ENCODE measurements at regions not wholly inside any gene's neighbourhood (a gene's known extent, or its start where the extent isn't known, plus 50 kb on each side); places are given as distances from the start of the nearest gene placed in this dataset.

DNA sequence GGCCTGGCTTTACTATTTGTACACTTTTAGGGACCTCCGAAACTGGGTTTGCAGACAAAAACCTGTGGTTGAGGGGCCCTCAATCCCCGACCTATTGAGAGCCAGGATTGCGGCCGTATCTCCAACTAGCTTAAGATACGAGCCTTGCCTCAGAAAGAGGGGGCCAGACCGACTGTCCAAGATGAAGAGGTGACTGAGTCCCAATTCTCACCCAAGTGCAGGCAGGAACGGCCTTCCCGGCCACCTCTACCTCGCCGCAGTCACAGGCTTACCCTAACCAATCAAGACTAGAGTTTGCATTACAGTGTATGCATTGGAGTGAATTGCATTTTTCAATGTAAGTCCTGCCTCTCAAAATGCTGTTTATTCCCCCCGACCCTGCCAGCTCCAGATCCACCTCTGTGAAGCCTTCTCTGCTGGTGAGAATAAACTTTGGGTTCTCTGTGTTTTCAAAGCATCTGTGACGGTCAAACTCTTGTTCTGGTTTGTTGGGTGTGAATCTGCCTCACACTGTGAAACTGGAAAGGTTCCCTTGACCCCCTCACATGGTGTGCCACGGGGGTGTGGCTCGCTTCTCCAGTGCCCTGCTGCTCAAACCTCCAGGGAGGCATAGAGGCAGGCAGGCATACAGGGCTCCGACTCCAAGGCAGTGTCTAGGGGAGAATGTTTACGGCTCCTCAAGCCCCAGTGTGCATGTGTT, 62.2 kb upstream of the WLS start:
- H3K4me1 ChIP-seq (ENCODE audit: low read depth): peaks cover 39% of the 10 kb centered on the region
- H3K4me3 ChIP-seq: no peak overlapping the region
- peak overlapping the region; percentile 97 for H3K27ac ChIP-seq
- no peaks in the 10 kb centered on the region for H3K9me3 ChIP-seq (ENCODE audit: low read depth)
- DNase-seq (ENCODE audit: low read depth in 1 of 2, low spot score in 1 of 2): no peak
- H3K36me3 ChIP-seq: no peaks in the 10 kb centered on the region
- TF ChIP-seq, protein P1, sequence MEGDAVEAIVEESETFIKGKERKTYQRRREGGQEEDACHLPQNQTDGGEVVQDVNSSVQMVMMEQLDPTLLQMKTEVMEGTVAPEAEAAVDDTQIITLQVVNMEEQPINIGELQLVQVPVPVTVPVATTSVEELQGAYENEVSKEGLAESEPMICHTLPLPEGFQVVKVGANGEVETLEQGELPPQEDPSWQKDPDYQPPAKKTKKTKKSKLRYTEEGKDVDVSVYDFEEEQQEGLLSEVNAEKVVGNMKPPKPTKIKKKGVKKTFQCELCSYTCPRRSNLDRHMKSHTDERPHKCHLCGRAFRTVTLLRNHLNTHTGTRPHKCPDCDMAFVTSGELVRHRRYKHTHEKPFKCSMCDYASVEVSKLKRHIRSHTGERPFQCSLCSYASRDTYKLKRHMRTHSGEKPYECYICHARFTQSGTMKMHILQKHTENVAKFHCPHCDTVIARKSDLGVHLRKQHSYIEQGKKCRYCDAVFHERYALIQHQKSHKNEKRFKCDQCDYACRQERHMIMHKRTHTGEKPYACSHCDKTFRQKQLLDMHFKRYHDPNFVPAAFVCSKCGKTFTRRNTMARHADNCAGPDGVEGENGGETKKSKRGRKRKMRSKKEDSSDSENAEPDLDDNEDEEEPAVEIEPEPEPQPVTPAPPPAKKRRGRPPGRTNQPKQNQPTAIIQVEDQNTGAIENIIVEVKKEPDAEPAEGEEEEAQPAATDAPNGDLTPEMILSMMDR (IDR thresholded peaks at IDR 0.05; ENCODE audit: low read depth, low read length): no peak
- H3K27me3 ChIP-seq: no peaks in the 10 kb centered on the region

DNA sequence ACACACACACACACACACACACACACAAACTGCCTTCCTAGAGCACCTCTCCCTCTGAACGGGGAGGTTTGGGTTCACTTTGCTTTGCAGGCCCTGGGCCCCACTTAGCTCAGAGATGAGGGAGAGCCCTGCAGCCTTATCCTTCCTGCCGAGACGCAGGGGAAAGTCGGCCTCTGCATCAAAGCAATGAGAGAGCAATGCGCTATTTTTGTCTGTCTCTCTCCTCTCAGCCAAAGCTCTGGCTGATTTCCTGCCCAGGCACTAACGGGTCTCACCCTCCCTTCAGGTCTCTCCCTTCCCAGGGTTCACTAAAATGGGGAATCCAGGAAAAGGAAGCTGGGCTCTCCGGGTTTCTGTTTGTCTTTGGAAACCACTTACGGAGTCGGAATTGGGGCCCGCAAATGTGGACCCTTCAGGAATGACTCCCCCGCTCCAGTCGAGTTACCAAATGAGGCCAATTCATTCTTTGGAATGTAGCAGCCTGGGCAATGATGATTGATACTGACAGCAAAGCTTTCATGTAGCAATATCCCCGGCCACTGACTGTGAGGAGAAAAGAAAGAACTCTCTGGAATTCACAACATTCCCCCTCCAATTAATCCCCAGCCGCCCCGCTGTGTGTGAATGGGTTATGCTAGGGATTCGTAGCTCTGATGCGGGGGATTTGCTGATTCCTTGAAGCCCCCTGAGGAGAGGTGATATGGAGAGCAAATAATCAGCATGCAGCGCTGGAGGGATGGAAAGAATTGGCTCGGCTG, 61.5 kb upstream of the WLS start:
- Histone ChIP-seq H3K9me3 (ENCODE audit: low read depth) (no peaks in the 10 kb centered on the region), H3K27ac (peak overlapping the region; percentile 97), H3K27me3 (no peaks in the 10 kb centered on the region), H3K4me3 (no peak overlapping the region), H3K36me3 (no peaks in the 10 kb centered on the region), H3K4me1 (ENCODE audit: low read depth) (peaks cover 39% of the 10 kb centered on the region)
- peak; percentile 69 to 80 for DNase-seq (ENCODE audit: low read depth in 1 of 2, low spot score in 1 of 2)
- TF ChIP-seq, protein P1 (IDR thresholded peaks at IDR 0.05; ENCODE audit: low read depth, low read length): no peak

DNA sequence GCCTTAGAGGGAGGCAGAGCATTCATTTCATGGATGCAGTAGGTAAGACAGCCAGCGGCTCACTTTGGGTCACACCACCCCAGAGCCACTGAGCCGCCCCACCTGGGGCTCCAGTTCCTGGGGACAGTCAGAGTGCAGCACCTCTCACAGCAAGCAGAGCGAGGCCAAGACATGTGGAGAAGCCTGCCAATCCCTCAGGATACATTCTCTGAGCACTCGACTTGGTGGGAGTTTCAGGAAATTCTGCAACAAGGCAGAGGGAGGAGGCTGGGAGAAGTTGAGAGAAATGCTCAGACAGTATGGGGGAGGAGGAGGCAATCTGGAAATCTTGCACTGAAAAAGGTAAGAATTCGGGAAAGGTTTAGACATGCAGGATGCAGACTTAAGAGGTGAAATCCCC, 60.8 kb upstream of the WLS start:
- Histone ChIP-seq H3K9me3 (ENCODE audit: low read depth) (no peaks in the 10 kb centered on the region), H3K27ac (peak overlapping the region; percentile 97), H3K4me1 (ENCODE audit: low read depth) (peaks cover 39% of the 10 kb centered on the region), H3K27me3 (no peaks in the 10 kb centered on the region), H3K4me3 (no peak overlapping the region), H3K36me3 (no peaks in the 10 kb centered on the region)
- TF ChIP-seq, protein P1 (IDR thresholded peaks at IDR 0.05; ENCODE audit: low read depth, low read length): no peak
- DNase-seq (ENCODE audit: low read depth in 1 of 2, low spot score in 1 of 2): peak in 1 of 2 donors; percentile 47

DNA sequence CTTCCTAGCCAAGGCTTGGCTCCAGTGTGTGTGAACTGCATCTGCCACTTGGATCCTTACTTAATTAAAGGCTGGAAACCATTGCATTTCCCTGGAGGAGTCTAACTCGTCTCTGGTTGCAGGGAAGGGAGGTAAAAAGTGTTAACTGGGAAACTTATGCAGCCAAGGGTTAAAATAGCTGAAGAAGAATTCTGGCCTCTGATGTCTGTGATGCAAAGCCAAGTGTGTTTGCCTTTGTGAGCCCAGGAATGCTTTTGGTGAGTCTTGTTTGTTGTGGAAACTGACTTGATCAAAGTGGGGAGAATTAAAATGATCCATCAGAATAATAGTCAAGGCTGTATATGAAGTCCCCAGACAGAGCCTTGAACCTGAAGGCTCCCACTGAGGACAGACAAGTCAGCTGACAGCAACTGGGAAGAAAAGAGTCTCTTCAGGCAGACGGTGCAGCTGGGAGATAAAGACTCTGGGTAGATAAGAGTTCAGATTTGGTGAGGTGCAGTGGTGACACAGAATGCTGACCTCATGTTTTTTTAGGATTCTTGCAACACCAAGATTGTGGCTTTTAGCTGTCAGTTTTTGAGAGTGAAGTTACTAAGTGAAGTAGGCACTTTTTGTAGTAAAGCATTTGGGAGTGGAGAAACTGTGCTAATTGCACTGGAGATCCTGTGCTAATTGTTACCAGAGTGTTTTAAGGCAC, 59.5 kb upstream of the WLS start:
- Histone ChIP-seq H3K4me3 (no peak overlapping the region), H3K27me3 (no peaks in the 10 kb centered on the region), H3K27ac (peak overlapping the region; percentile 97), H3K4me1 (ENCODE audit: low read depth) (peaks cover 39% of the 10 kb centered on the region), H3K36me3 (no peaks in the 10 kb centered on the region), H3K9me3 (ENCODE audit: low read depth) (no peaks in the 10 kb centered on the region)
- TF ChIP-seq, protein P1 (IDR thresholded peaks at IDR 0.05; ENCODE audit: low read depth, low read length): no peak
- DNase-seq (ENCODE audit: low read depth in 1 of 2, low spot score in 1 of 2): peak in 1 of 2 donors; percentile 60

DNA sequence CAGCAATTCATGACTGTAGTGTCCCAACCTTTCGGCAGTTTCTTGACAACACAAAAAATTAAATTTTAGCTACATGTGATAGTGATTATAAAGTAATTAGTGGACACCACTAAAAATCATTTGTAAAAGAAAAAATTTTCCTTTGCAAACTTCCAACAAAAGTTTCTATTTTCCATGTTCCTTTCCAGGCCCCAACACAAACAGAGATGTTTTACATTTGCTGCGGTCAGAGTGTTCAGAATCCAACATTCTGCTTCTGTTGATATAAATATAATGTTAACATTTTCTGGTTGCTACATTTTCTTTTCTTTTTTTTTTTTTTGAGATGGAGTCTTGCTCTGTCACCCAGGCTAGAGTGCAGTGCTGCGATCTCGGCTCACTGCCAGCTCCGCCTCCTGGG, 54.9 kb upstream of the WLS start:
- Histone ChIP-seq H3K27me3 (no peaks in the 10 kb centered on the region), H3K9me3 (ENCODE audit: low read depth) (no peaks in the 10 kb centered on the region), H3K4me3 (no peak overlapping the region), H3K36me3 (no peaks in the 10 kb centered on the region), H3K4me1 (ENCODE audit: low read depth) (peaks cover 18% of the 10 kb centered on the region), H3K27ac (no peak overlapping the region)
- DNase-seq (ENCODE audit: low read depth in 1 of 2, low spot score in 1 of 2): peak in 1 of 2 donors; percentile 21
- TF ChIP-seq, protein P1 (IDR thresholded peaks at IDR 0.05; ENCODE audit: low read depth, low read length): no peak
